Left ventricle myocardium inferior (tissue), 1 donor: ENCODE measurements at regions not wholly inside any gene's neighbourhood (a gene's known extent, or its start where the extent isn't known, plus 50 kb on each side); places are given as distances from the start of the nearest gene placed in this dataset.

Experiments used
- DNase-seq: peaks from one replicate; pipeline ENCODE4 v3.0.0-alpha.2; 2020
- H3K27ac ChIP-seq: fragments of 200-600 bp; replicated peaks from 2 replicates; pipeline ENCODE4 v1.8.0; 2021
- H3K27me3 ChIP-seq: fragments of 200-600 bp; 2 replicates; pipeline ENCODE4 v1.8.0; 2021; ENCODE audit warnings: low read depth
- H3K36me3 ChIP-seq: fragments of 200-600 bp; 2 replicates; pipeline ENCODE4 v1.8.0; 2021
- H3K4me1 ChIP-seq: fragments of 200-600 bp; 2 replicates; pipeline ENCODE4 v1.8.0; 2021
- H3K4me3 ChIP-seq: fragments of 200-600 bp; 2 replicates; pipeline ENCODE4 v1.8.0; 2021; ENCODE audit warnings: mild to moderate bottlenecking, moderate library complexity
- H3K9me3 ChIP-seq: fragments of 200-600 bp; replicated peaks from 2 replicates; pipeline ENCODE4 v1.8.0; 2021
- intact Hi-C: fragments of 100-400 bp; cut with micrococcal nuclease; formaldehyde crosslinking; loops from one replicate; pipeline ENCODE4 v1.11.0; 2022
- TF ChIP-seq, protein P1 (sequence below): fragments of 200-600 bp; IDR thresholded peaks from 2 replicates; pipeline ENCODE4 v1.8.0; 2021; ENCODE audit warnings: antibody characterized with exemption, mild to moderate bottlenecking, borderline replicate concordance
- donor health status: DM: no; HTN: yes; CAD: no; lungs with severe emphysema.

DNA sequence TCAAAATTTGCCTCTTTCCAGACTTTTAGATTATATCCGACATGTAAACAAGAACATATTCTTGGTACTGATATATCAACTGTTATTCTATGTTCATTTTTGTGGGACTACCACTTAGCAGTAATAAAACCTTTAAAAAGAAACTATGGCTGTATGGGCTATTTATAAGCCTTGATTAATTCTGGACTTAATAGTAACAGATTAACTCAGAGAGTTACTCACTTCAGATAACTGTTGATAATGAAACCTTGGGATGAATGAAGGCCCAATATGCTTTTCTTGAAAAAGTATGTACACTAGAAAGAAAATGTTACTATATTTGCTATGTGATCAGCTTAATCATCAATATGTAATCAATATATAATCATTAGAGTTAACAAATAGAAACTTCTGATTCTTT is 595.9 kb upstream of the BOD1L1 start:
- TF ChIP-seq, protein P1, sequence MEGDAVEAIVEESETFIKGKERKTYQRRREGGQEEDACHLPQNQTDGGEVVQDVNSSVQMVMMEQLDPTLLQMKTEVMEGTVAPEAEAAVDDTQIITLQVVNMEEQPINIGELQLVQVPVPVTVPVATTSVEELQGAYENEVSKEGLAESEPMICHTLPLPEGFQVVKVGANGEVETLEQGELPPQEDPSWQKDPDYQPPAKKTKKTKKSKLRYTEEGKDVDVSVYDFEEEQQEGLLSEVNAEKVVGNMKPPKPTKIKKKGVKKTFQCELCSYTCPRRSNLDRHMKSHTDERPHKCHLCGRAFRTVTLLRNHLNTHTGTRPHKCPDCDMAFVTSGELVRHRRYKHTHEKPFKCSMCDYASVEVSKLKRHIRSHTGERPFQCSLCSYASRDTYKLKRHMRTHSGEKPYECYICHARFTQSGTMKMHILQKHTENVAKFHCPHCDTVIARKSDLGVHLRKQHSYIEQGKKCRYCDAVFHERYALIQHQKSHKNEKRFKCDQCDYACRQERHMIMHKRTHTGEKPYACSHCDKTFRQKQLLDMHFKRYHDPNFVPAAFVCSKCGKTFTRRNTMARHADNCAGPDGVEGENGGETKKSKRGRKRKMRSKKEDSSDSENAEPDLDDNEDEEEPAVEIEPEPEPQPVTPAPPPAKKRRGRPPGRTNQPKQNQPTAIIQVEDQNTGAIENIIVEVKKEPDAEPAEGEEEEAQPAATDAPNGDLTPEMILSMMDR: no peak
- H3K27ac ChIP-seq: peak overlapping the region; percentile 55
- no peaks in the 10 kb centered on the region for H3K27me3 ChIP-seq
- intact Hi-C loops: no loop called here
- no peak for DNase-seq
- H3K4me1 ChIP-seq: peaks cover 27% of the 10 kb centered on the region
- no peaks in the 10 kb centered on the region for H3K36me3 ChIP-seq
- no peak overlapping the region for H3K4me3 ChIP-seq
- no peaks in the 10 kb centered on the region for H3K9me3 ChIP-seq

DNA sequence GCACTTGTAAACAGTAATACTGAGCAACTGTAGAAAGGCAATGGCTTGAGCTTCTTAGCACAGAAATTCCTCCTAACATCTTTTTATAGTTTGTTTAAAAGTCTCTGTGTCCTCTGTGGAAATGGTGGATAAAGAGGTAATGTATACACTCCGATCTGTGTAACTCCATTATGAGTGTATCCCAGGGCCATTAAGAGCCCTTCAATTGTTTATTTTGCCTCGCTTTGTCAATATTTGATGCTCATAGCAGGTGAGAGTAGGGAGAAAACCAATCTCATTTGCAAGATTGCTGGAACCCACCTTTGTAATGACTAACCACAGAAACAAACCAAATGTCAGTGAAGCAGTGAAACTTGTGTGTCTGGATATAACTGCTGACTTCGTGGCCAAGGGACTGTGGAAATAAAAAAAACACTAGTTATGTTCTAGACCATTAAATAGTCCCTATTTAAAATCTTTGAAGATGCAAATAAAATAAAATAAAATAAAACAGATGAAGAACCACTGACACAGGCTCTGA is 598.2 kb upstream of the BOD1L1 start:
- H3K36me3 ChIP-seq: no peaks in the 10 kb centered on the region
- TF ChIP-seq, protein P1: no peak
- no peak overlapping the region for H3K27ac ChIP-seq
- no peaks in the 10 kb centered on the region for H3K27me3 ChIP-seq
- peaks cover 24% of the 10 kb centered on the region for H3K4me1 ChIP-seq
- intact Hi-C loops: no loop called here
- no peak overlapping the region for H3K4me3 ChIP-seq
- H3K9me3 ChIP-seq: no peaks in the 10 kb centered on the region
- DNase-seq: no peak

DNA sequence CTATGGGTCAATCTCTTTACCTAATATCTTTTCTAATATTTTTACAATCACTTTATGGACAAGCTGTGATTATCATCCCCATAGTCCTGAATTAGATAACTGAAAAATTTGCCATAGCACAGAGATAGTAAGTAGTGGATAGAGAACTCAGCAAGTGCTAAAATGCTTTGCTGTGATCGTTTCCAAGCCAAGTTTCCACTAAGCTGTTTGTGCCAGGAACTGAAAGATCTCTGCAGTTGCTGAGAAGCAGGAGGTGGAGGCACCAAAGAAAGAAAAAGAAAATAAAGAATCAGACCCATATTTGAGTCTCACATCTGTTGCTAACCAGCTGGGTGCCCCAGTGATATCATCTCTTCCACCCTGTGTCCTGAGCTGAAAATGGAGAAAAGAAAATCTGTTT is 605.6 kb upstream of the BOD1L1 start:
- Histone ChIP-seq H3K27me3 (no peaks in the 10 kb centered on the region), H3K4me3 (no peak overlapping the region), H3K4me1 (peaks cover 12% of the 10 kb centered on the region), H3K36me3 (no peaks in the 10 kb centered on the region), H3K27ac (peak overlapping the region; percentile 40), H3K9me3 (no peaks in the 10 kb centered on the region)
- DNase-seq: no peak
- TF ChIP-seq, protein P1: no peak
- intact Hi-C loops: no loop called here

DNA sequence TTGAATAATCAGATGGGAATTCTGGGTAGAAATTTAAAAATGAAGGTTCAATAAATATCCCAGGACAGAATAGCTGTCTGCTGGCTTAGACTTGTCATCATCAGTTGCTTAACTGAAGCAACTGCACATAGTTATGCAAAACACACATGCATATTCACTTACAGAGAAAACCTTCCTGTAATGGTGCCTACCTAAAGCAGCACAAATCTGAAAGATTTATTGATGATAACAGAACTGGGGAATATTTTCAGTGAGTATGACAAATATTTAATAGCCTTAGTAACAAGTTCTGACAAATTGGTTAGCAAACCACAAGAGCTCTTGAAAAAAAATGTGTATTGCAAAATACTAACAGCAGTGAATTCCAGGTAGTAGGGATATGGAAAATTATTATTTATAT is 606.8 kb upstream of the BOD1L1 start:
- peaks cover 3% of the 10 kb centered on the region for H3K9me3 ChIP-seq
- TF ChIP-seq, protein P1: no peak
- H3K36me3 ChIP-seq: no peaks in the 10 kb centered on the region
- peaks cover 12% of the 10 kb centered on the region for H3K4me1 ChIP-seq
- no peaks in the 10 kb centered on the region for H3K27me3 ChIP-seq
- H3K27ac ChIP-seq: no peak overlapping the region
- no peak for DNase-seq
- intact Hi-C loops: no loop called here
- H3K4me3 ChIP-seq: no peak overlapping the region

DNA sequence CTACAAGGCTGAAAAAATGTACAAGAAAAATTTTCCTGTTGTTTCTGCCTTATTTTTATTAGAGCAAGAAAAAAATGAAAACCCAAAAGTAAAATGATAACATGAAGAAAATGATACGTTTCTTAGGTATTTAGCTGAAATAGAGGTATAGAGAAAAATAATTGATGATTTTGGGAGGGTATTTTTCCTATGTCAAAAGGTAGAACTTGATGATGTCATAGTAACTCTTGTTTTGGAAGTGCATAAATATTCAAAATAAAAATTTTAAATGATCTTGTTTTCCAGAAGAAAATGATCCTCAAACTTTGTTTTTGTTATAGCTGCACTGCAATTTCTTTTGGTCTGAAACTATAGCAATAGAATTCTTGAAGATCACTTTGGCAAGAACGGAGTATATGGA is 608.8 kb upstream of the BOD1L1 start:
- TF ChIP-seq, protein P1: no peak
- H3K4me1 ChIP-seq: peaks cover 12% of the 10 kb centered on the region
- DNase-seq: no peak
- intact Hi-C loops: no loop called here
- H3K27ac ChIP-seq: no peak overlapping the region
- H3K27me3 ChIP-seq: no peaks in the 10 kb centered on the region
- H3K9me3 ChIP-seq: peaks cover 19% of the 10 kb centered on the region
- H3K4me3 ChIP-seq: no peak overlapping the region
- H3K36me3 ChIP-seq: no peaks in the 10 kb centered on the region
